Sigmoid colon (tissue), 6 donors: ENCODE measurements at regions not wholly inside any gene's neighbourhood (a gene's known extent, or its start where the extent isn't known, plus 50 kb on each side); places are given as distances from the start of the nearest gene placed in this dataset.

Experiments used
- DNase-seq: peaks from one replicate; pipeline ENCODE4 v3.0.0-alpha.2; 2019
- H3K27ac ChIP-seq, 4 donors: fragments of 200-600 bp; sonication (generic); one replicate each; pipeline ENCODE4 v1.5.1; 2016 to 2019; ENCODE audit warnings: mild to moderate bottlenecking in 1 of 4
- H3K27me3 ChIP-seq, 3 donors: fragments of 200-600 bp; sonication (generic); one replicate each; pipeline ENCODE4 v1.5.1; 2019; ENCODE audit warnings: mild to moderate bottlenecking in 1 of 3
- H3K36me3 ChIP-seq, 4 donors: fragments of 200-600 bp; sonication (generic); one replicate each; pipeline ENCODE4 v1.5.1; 2016 to 2019
- H3K4me1 ChIP-seq, 4 donors: fragments of 200-600 bp; sonication (generic); one replicate each; pipeline ENCODE4 v1.5.1; 2017 to 2019
- H3K4me3 ChIP-seq, 4 donors: fragments of 200-600 bp; sonication (generic); one replicate each; pipeline ENCODE4 v1.5.1; 2017 to 2019; ENCODE audit warnings: mild to moderate bottlenecking in 2 of 4, moderate library complexity in 1 of 4
- H3K9me3 ChIP-seq, 4 donors: fragments of 200-600 bp in 3 of 4; sonication (generic) in 3 of 4; one replicate each; pipeline versions ENCODE4 v1.5.1 to v1.6.1; 2013 to 2019
- CTCF ChIP-seq, 4 experiments: fragments of 450-650 bp in 3 of 4; fragments of 200-600 bp in 1 of 4; IDR thresholded peaks; one replicate each; pipeline ENCODE4 v1.5.1; 2016 to 2019; ENCODE audit warnings: antibody characterized with exemption in 4 of 4, mild to moderate bottlenecking in 3 of 4, moderate library complexity in 2 of 4
- EP300 ChIP-seq, 4 donors: sonication (generic); formaldehyde crosslinking; IDR thresholded peaks; one replicate each; pipeline ENCODE4 v1.6.1; 2017; ENCODE audit warnings: antibody characterized with exemption in 4 of 4
- POLR2A ChIP-seq, 2 donors: fragments of 450-650 bp; IDR thresholded peaks; one replicate each; pipeline ENCODE4 v1.6.1; 2016; ENCODE audit warnings: antibody characterized with exemption in 2 of 2, mild to moderate bottlenecking in 2 of 2, moderate library complexity in 2 of 2
- POLR2AphosphoS5 ChIP-seq, 4 donors: sonication (generic); formaldehyde crosslinking; IDR thresholded peaks; one replicate each; pipeline ENCODE4 v1.6.1; 2017; ENCODE audit warnings: antibody characterized with exemption in 4 of 4
- WGBS, 2 donors: extraction: QIAGEN DNeasy Blood & Tissue Kit; methylation state at CpG; one replicate each; pipeline ENCODE4 v1.1.7; 2013; 5-methylcytosine and 5-hydroxymethylcytosine counted together
- intact Hi-C: fragments of 100-400 bp; cut with DNase I; formaldehyde crosslinking; loops from one replicate; pipeline ENCODE4 v1.15.1; 2023
- donor health status: healthy with polysubstance abuse.
- donor health status: healthy.

DNA sequence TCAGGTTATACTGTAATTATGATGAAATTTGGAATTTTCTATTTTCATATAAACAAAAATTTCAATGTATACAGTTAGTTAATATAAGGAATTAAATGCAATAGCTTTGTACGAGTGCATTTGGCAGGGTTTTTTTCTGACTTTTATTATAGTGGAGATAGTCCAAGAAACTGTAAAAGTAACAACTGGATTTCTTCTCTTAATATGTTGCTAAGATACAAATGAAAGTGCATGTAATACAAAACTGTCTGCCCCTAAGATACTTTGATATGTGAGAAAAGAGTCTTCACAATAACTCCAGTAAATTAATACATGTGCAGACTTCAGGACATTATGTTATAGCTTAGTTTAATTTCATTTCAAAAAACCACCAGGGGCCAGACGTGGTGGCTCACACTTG lies 721.4 kb downstream of the CBLN4 start:
- intact Hi-C loops, result no loop called here
- H3K36me3 ChIP-seq, result no peaks in the 10 kb centered on the region
- H3K9me3 ChIP-seq, result peaks cover 0 to 4% (median 0%) of the 10 kb centered on the region in 4 donors
- H3K4me1 ChIP-seq, result peaks cover 0 to 5% (median 2%) of the 10 kb centered on the region in 4 donors
- WGBS, 2 donors, result 30 to 67% methylated on average over 2 of the region's 2 CpGs
- no peaks in the 10 kb centered on the region for H3K27me3 ChIP-seq
- DNase-seq, result no peak
- H3K4me3 ChIP-seq, result no peak overlapping the region
- no peak for TF ChIP-seq POLR2A (IDR thresholded peaks at IDR 0.05)
- TF ChIP-seq POLR2AphosphoS5 (IDR thresholded peaks at IDR 0.05), result peak in 2 of 4 donors; percentile 35 to 60
- peak in 1 of 4 donors; percentile 19 for TF ChIP-seq EP300 (IDR thresholded peaks at IDR 0.05)
- peak overlapping the region in 2 of 4 donors; percentile 32 to 40 for H3K27ac ChIP-seq

DNA sequence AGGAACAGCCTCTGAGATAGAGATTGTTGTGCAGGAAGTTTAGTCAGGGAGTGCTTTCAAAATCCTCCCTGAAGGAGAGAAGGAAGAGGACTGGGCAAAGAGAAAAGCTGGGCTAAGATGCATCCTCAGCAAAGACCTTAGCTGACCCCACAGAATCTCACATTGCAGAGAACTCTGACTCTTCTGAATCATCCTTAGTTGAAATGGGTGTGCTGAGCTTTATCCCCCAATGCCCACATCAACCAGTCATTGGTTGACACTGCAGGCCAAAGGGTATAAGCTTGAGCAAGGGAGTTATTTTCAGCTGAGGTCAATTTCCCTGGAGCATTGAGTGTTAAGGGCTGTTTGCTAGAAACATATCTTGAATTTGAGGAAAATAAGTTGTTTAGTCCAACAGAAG lies 732.2 kb downstream of the CBLN4 start:
- no peaks in the 10 kb centered on the region for H3K27me3 ChIP-seq
- no peaks in the 10 kb centered on the region for H3K9me3 ChIP-seq
- no peaks in the 10 kb centered on the region for H3K36me3 ChIP-seq
- intact Hi-C loops, result no loop called here
- TF ChIP-seq POLR2AphosphoS5 (IDR thresholded peaks at IDR 0.05), result no peak
- no peak for TF ChIP-seq EP300 (IDR thresholded peaks at IDR 0.05)
- TF ChIP-seq POLR2A (IDR thresholded peaks at IDR 0.05), result no peak
- no peak for TF ChIP-seq CTCF (IDR thresholded peaks at IDR 0.05)
- no peaks in the 10 kb centered on the region for H3K4me1 ChIP-seq
- no peak overlapping the region for H3K4me3 ChIP-seq
- H3K27ac ChIP-seq, result no peak overlapping the region
- no peak for DNase-seq

DNA sequence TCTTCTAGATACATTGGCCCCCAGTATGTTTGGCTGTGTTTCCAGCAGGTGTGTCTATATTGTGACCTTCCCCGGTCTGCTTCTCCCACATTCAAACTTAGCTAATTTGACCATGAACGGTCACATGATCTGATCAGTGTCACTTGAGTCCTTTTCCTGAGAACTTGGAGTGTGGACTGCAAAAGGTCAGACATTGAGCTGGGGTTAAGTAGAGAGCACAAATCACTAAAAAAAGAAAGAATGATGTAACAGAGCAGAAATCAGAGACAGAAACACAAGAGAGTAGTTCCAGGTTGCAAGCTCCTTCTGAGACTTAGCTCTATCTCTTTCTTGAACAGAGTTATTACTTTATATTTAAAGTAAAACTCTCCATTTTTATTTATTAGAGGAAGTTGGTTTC lies 733.9 kb downstream of the CBLN4 start:
- H3K27ac ChIP-seq, result no peak overlapping the region
- no peaks in the 10 kb centered on the region for H3K27me3 ChIP-seq
- no peak for DNase-seq
- H3K36me3 ChIP-seq, result no peaks in the 10 kb centered on the region
- H3K4me1 ChIP-seq, result no peaks in the 10 kb centered on the region
- intact Hi-C loops, result no loop called here
- TF ChIP-seq POLR2AphosphoS5 (IDR thresholded peaks at IDR 0.05), result no peak
- TF ChIP-seq EP300 (IDR thresholded peaks at IDR 0.05), result no peak
- no peak for TF ChIP-seq POLR2A (IDR thresholded peaks at IDR 0.05)
- no peak for TF ChIP-seq CTCF (IDR thresholded peaks at IDR 0.05)
- no peak overlapping the region for H3K4me3 ChIP-seq
- no peaks in the 10 kb centered on the region for H3K9me3 ChIP-seq
- 75 to 83% methylated on average over 2 of the region's 2 CpGs for WGBS, 2 donors

GRCh38 chr20:55269913-55270312 lies 735.4 kb downstream of the CBLN4 start:
- H3K27ac ChIP-seq, result no peak overlapping the region
- 90 to 91% methylated on average over 1 of the region's 1 CpG for WGBS, 2 donors
- no peaks in the 10 kb centered on the region for H3K36me3 ChIP-seq
- H3K4me3 ChIP-seq, result no peak overlapping the region
- no peaks in the 10 kb centered on the region for H3K4me1 ChIP-seq
- intact Hi-C loops, result no loop called here
- DNase-seq, result no peak
- no peaks in the 10 kb centered on the region for H3K9me3 ChIP-seq
- H3K27me3 ChIP-seq, result no peaks in the 10 kb centered on the region
- TF ChIP-seq CTCF (IDR thresholded peaks at IDR 0.05), result no peak
- no peak for TF ChIP-seq EP300 (IDR thresholded peaks at IDR 0.05)
- TF ChIP-seq POLR2AphosphoS5 (IDR thresholded peaks at IDR 0.05), result no peak
- no peak for TF ChIP-seq POLR2A (IDR thresholded peaks at IDR 0.05)

DNA sequence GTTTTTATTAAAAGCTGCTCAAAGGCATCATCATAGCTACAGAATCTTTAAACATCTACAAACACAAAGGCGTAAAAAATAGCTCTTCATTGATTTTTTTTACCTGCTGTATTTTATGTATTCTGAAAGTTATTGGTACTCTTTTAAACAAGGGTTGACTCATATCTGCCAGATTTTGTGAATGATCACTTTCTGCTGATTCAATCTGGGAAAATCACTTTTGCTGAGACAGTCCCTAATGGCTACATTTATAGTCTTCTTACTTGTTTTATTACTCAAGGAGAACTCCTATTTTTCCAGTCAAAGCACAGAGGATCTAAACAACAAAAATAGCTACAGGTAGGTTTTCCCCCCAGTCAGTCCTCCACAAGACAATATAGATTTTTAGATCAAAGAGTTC lies 739.0 kb downstream of the CBLN4 start:
- Histone ChIP-seq H3K27ac (no peak overlapping the region), H3K9me3 (no peaks in the 10 kb centered on the region), H3K27me3 (no peaks in the 10 kb centered on the region), H3K4me3 (no peak overlapping the region), H3K36me3 (no peaks in the 10 kb centered on the region), H3K4me1 (no peaks in the 10 kb centered on the region)
- 86 to 88% methylated on average over 1 of the region's 1 CpG for whole genome bisulfite sequencing, 2 donors
- intact Hi-C loops, result no loop called here
- no peak for DNase-seq
- no peak for TF ChIP-seq POLR2AphosphoS5 (IDR thresholded peaks at IDR 0.05)

- Histone ChIP-seq H3K4me3 (no peak overlapping the region), H3K36me3 (no peaks in the 10 kb centered on the region), H3K27ac (no peak overlapping the region), H3K27me3 (no peaks in the 10 kb centered on the region), H3K4me1 (no peaks in the 10 kb centered on the region), H3K9me3 (no peaks in the 10 kb centered on the region)
- intact Hi-C loops, result no loop called here
- no peak for TF ChIP-seq POLR2AphosphoS5 (IDR thresholded peaks at IDR 0.05)
- TF ChIP-seq POLR2A (IDR thresholded peaks at IDR 0.05), result no peak
- no peak for TF ChIP-seq EP300 (IDR thresholded peaks at IDR 0.05)
- no peak for TF ChIP-seq CTCF (IDR thresholded peaks at IDR 0.05)
- DNase-seq, result no peak
- WGBS, 2 donors, result 69% methylated on average over 2 of the region's 2 CpGs
Measured at GRCh38 chr20:55264703-55265239, 740.5 kb downstream of the CBLN4 start.
